Globus pallidus (tissue), 1 donor: ENCODE measurements at regions not wholly inside any gene's neighbourhood (a gene's known extent, or its start where the extent isn't known, plus 50 kb on each side); places are given as distances from the start of the nearest gene placed in this dataset.
"Not testable (repeated sequence)": the region's sequence is repeated elsewhere in the genome, so short reads cannot be mapped to it uniquely, and the experiment has no call there.

Experiments
- DNase-seq: peaks from one replicate; pipeline ENCODE4 v3.0.0-alpha.2; 2015; ENCODE audit warnings: low spot score

GRCh38 chr9:42325561-42325960 is 142.1 kb downstream of the SPATA31A6 start:
- not testable (repeated sequence) for DNase-seq

DNA sequence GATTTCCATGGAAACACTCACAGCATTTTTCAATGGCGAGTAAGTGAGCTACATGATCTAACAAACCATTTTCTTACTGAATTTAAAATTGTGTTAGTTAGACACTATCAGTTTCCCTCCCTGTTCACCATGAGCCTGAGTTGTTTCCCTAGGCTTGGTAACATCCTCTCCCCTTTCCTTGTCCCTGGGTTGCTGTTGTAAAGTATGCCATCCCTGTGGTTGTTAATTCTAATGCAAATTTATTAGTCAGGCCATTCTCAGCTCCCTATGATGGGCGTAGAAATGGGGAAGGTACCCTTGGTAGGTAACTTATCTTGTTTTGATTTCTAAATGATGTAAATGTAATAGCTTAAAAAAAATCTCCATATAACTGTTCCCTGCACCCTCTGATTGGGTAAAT is 143.0 kb downstream of the SPATA31A6 start:
- DNase-seq: not testable (repeated sequence)

GRCh38 chr9:42335342-42335741 is 151.9 kb downstream of the SPATA31A6 start:
- not testable (repeated sequence) for DNase-seq

GRCh38 chr9:42335984-42336657 is 152.7 kb downstream of the SPATA31A6 start:
- not testable (repeated sequence) for DNase-seq

DNA sequence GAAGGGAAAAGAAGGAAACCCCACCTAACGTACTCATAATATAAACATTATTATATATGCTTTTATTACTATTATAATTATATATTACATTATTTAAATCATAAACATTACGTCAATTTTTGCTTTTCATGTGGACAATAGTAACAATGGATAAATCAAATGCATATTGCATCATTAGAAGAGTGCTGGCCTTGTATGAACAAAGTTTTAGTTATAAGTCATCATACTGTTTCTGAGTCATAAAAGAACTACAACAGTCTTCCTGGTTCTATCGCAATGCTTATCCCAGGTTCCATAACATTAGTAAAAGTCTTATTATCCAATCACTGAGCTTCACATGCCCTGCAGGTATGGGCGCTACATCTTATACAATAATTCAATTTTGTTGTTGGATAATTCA is 154.8 kb downstream of the SPATA31A6 start:
- not testable (repeated sequence) for DNase-seq

DNA sequence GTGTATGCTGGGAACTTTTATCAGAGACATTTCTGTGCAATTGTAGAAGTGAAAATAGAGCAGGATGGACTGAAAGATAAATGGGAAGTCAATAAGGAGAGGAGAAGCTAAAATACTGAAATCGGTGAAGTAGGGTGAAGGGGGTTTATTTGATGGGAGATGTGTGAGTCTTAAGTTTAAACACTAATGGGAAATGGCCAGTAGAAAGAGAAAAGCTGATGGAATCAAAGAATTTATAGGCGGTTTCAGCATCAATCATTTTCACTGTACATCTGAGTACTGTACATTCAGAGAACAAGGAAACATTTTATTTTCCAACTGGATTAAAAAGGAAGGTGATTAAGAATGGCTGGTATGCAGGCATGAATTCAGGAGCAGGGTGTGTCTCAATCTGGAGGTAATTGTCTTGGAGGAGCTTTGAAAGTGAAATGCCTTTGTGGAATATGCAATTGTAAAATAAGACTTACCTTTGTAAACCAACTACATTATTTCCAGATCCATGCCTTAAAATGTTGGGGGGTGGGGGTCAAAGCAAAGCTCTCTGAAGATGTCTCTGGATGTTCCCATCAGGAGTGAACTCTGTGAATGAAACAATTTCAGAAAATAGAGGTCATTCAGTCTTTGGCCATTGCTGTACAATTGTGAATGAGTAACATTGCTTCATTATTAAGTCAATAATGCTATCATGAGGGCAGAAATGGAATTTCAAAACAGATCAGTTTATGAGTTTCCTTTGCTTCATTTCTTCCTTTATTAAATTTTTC is 156.4 kb downstream of the SPATA31A6 start:
- DNase-seq: not testable (repeated sequence)

- not testable (repeated sequence) for DNase-seq
Measured at GRCh38 chr9:42340435-42340723, 156.9 kb downstream of the SPATA31A6 start.

GRCh38 chr9:42341860-42342259 is 158.4 kb downstream of the SPATA31A6 start:
- DNase-seq: not testable (repeated sequence)

GRCh38 chr9:42342297-42342696 is 158.8 kb downstream of the SPATA31A6 start:
- not testable (repeated sequence) for DNase-seq

GRCh38 chr9:42344508-42344907 is 161.0 kb downstream of the SPATA31A6 start:
- not testable (repeated sequence) for DNase-seq

DNA sequence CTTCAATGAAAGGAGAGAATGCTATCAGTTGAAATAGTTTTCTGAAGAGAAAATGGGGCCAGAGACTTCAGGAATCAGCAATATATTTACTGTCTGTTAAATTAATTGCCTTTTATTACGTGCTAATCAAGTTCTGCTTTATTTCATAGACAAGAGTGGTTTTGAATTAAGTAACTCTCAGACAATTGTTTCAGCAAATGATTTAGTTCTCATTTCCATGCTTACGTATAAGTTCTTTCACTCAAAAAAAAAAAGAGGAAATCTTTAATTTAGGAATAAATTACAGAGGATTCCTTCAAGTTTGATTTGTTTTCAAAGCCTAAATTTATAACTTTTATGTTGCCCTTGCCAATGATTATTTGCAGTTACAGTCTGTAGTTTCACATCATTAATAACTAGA is 163.5 kb downstream of the SPATA31A6 start:
- DNase-seq: not testable (repeated sequence)

- DNase-seq: not testable (repeated sequence)
Measured at GRCh38 chr9:42349181-42349580, 165.7 kb downstream of the SPATA31A6 start.

DNA sequence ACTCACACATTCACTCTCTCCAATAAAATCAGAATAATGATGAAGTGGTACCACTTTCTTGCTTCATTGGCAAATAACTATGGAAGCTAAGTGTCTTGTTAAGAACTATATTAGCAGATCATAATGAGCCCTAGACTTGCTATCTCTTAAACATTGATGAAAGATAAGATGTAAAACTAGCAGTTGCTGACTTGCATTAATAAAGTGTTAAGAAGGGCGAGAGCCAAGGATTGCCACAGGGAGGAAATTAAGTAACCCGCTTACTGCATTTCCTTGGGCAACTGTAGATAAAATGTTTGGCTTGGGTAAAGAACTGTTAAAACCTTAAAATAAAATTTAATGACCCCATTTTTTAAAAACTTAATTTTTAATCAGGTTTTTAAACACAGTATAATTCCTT is 167.0 kb downstream of the SPATA31A6 start:
- DNase-seq: not testable (repeated sequence)

DNA sequence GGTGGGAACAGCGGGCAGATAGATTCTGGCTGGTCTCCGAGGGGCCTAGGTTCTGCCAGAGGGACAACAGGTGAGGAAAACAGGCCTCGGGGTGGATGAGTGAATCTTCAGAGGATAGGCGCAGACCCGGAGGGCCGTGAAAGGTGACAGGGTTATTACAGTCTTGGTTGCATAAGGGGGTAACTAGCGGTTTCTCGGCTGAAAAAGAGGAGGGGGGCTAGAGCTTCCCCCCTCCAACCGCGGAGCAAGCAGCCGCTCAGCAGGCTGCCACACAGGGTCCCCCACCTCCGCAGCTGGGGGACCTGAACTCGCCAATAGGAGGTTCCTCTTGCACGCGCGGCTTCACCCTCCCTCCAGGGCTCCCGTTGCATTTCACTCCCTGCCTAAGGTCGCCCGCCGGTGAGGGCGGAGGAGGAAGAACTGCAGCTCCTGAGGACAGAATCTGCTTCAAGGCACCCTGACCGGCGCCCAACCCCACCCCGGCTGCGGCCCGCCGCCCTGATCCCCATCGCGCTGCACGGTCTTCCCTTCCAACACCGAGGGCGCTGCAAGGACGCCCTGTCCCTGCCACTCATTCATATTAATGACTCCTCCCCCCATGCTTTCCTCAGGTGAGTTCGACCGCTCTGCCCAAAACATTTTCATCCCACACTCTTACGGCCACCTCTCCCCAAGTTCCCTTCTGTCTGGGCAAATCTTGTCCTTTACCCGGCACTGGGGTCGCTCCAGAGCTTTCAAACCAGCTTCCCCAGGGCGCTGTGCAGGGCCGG is 174.3 kb downstream of the SPATA31A6 start:
- not testable (repeated sequence) for DNase-seq

DNA sequence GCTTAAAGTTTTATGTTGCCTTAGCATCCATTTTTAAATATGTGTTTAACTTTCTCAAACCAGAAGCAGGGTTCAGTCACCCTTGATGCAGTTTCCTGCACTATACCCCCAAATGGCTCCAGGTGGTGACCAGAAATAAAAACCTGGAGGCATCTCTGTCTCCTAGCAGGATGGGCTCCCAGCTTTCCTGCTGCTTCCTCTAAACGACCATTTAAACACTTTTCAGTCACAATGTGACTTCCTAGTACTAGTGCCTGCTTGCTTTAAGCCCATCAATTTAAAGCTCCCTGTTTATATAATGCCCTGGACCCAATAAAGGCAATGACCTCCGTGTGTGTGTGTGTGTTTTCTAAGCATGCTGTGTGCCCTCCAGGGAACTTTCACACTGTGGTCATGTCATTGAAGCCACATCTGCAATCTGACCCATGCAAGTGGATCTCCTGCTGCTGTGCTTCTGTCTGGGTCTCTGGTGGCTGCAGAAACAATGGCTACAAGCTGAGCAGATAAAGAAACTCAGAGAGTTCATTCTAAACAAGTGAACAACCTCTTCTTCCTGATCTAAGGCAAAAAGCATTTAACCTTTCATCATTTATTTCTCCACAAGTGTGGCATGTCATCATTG is 175.3 kb downstream of the SPATA31A6 start:
- not testable (repeated sequence) for DNase-seq

GRCh38 chr9:42364410-42365243 is 181.2 kb downstream of the SPATA31A6 start:
- not testable (repeated sequence) for DNase-seq

GRCh38 chr9:42365244-42365945 is 181.9 kb downstream of the SPATA31A6 start:
- DNase-seq: not testable (repeated sequence)

DNA sequence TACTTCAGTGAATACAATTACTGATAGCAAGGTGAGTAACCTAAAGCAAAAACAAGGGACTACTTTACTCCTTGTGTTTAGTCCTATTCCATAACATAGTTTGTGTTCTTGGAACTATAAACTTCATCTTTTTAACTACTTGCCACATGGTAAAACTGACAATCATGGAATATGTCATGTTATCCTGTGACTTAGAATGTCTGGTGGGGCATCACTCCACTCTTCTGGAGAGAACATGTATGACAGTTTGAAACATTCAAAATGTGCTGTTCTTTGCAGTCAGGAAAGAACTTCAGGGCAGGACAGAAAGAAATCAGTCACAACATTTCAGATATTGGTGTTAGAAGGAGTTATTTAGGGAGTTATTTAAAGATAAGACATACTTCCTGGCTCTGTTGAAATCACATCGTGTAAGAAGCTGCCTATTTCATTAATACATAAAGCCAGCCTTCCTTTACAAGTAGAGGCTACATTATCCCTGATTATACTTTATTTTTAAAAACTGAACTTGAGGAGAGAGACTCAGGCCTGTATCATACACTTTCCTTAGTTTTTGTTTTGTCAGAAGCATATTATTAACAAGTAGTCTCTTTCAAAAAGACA is 184.9 kb downstream of the SPATA31A6 start:
- DNase-seq: not testable (repeated sequence)

DNA sequence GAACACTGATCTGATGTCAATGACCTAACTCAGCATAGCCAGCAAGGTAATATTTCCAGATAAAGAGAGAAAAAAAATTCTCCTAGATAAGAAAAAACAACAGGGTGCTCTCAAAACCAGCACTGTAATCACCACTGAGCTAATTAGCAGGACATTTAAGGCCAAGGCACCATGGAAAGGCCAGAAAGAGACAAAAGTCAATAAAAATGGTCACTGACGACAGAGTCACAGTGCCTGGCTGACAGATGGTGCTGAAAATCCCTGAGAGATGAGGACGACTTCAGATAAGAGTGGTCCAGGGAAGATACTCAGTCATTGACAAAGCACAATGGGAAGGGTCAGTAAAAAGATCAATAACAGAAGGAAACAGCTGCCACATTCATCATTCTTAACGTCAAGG is 186.7 kb downstream of the SPATA31A6 start:
- not testable (repeated sequence) for DNase-seq

GRCh38 chr9:42371417-42371816 is 188.0 kb downstream of the SPATA31A6 start:
- DNase-seq: not testable (repeated sequence)
